H7 (cell line): ENCODE measurements at regions not wholly inside any gene's neighbourhood (a gene's known extent, or its start where the extent isn't known, plus 50 kb on each side); places are given as distances from the start of the nearest gene placed in this dataset.

Experiments
- DNase-seq: peaks from one replicate; pipeline ENCODE4 v3.0.0; 2012
- H3K27me3 ChIP-seq: 2 replicates; pipeline ENCODE4 v1.6.0; 2011; ENCODE audit warnings: mild to moderate bottlenecking, low read length; ENCODE audit not compliant: control insufficient read depth, insufficient read depth
- H3K36me3 ChIP-seq: replicated peaks from 2 replicates; pipeline ENCODE4 v1.5.1; 2011; ENCODE audit warnings: low read length; ENCODE audit not compliant: control insufficient read depth, insufficient read depth
- H3K4me3 ChIP-seq: 2 replicates; pipeline ENCODE4 v1.5.1; 2011; ENCODE audit warnings: low read depth, mild to moderate bottlenecking, control low read depth, low read length, moderate library complexity; ENCODE audit not compliant: insufficient read depth

GRCh38 chr10:129097776-129098330 is 369.2 kb upstream of the MGMT start:
- no peaks in the 10 kb centered on the region for H3K36me3 ChIP-seq
- no peaks in the 10 kb centered on the region for H3K27me3 ChIP-seq
- H3K4me3 ChIP-seq: no peak overlapping the region
- DNase-seq: no peak

GRCh38 chr10:129098517-129098916 is 368.5 kb upstream of the MGMT start:
- no peaks in the 10 kb centered on the region for H3K27me3 ChIP-seq
- H3K4me3 ChIP-seq: no peak overlapping the region
- DNase-seq: no peak
- H3K36me3 ChIP-seq: no peaks in the 10 kb centered on the region

GRCh38 chr10:129099486-129099885 is 367.6 kb upstream of the MGMT start:
- no peak for DNase-seq
- Histone ChIP-seq H3K27me3 (no peaks in the 10 kb centered on the region), H3K4me3 (no peak overlapping the region), H3K36me3 (no peaks in the 10 kb centered on the region)

- Histone ChIP-seq H3K36me3 (no peaks in the 10 kb centered on the region), H3K27me3 (no peaks in the 10 kb centered on the region), H3K4me3 (no peak overlapping the region)
- DNase-seq: no peak
Observed at GRCh38 chr10:129099992-129100391, 367.0 kb upstream of the MGMT start.

GRCh38 chr10:129101232-129101980 is 365.6 kb upstream of the MGMT start:
- no peak for DNase-seq
- Histone ChIP-seq H3K27me3 (no peaks in the 10 kb centered on the region), H3K36me3 (no peaks in the 10 kb centered on the region), H3K4me3 (no peak overlapping the region)

GRCh38 chr10:129102906-129103693 is 363.9 kb upstream of the MGMT start:
- H3K4me3 ChIP-seq: no peak overlapping the region
- no peaks in the 10 kb centered on the region for H3K27me3 ChIP-seq
- H3K36me3 ChIP-seq: no peaks in the 10 kb centered on the region
- DNase-seq: no peak

GRCh38 chr10:129104266-129105045 is 362.6 kb upstream of the MGMT start:
- DNase-seq: no peak
- H3K4me3 ChIP-seq: no peak overlapping the region
- H3K36me3 ChIP-seq: no peaks in the 10 kb centered on the region
- H3K27me3 ChIP-seq: no peaks in the 10 kb centered on the region

- H3K27me3 ChIP-seq: no peaks in the 10 kb centered on the region
- no peaks in the 10 kb centered on the region for H3K36me3 ChIP-seq
- no peak for DNase-seq
- H3K4me3 ChIP-seq: no peak overlapping the region
Observed at GRCh38 chr10:129105266-129105665, 361.8 kb upstream of the MGMT start.

GRCh38 chr10:129106314-129106713 is 360.7 kb upstream of the MGMT start:
- H3K36me3 ChIP-seq: no peaks in the 10 kb centered on the region
- no peak for DNase-seq
- no peak overlapping the region for H3K4me3 ChIP-seq
- no peaks in the 10 kb centered on the region for H3K27me3 ChIP-seq

- no peak for DNase-seq
- no peaks in the 10 kb centered on the region for H3K36me3 ChIP-seq
- H3K4me3 ChIP-seq: no peak overlapping the region
- H3K27me3 ChIP-seq: no peaks in the 10 kb centered on the region
Observed at GRCh38 chr10:129107525-129107924, 359.5 kb upstream of the MGMT start.

GRCh38 chr10:129108378-129108777 is 358.7 kb upstream of the MGMT start:
- Histone ChIP-seq H3K27me3 (no peaks in the 10 kb centered on the region), H3K4me3 (no peak overlapping the region), H3K36me3 (no peaks in the 10 kb centered on the region)
- DNase-seq: no peak

GRCh38 chr10:129108994-129109393 is 358.0 kb upstream of the MGMT start:
- Histone ChIP-seq H3K27me3 (no peaks in the 10 kb centered on the region), H3K36me3 (no peaks in the 10 kb centered on the region), H3K4me3 (no peak overlapping the region)
- DNase-seq: no peak

GRCh38 chr10:129110780-129111179 is 356.3 kb upstream of the MGMT start:
- DNase-seq: no peak
- H3K27me3 ChIP-seq: no peaks in the 10 kb centered on the region
- H3K4me3 ChIP-seq: no peak overlapping the region
- no peaks in the 10 kb centered on the region for H3K36me3 ChIP-seq

- H3K27me3 ChIP-seq: no peaks in the 10 kb centered on the region
- no peaks in the 10 kb centered on the region for H3K36me3 ChIP-seq
- no peak overlapping the region for H3K4me3 ChIP-seq
- no peak for DNase-seq
Observed at GRCh38 chr10:129111922-129112321, 355.1 kb upstream of the MGMT start.
